Cardiac fibroblast (primary cell): ENCODE measurements at regions not wholly inside any gene's neighbourhood (a gene's known extent, or its start where the extent isn't known, plus 50 kb on each side); places are given as distances from the start of the nearest gene placed in this dataset.

Source experiments
- DNase-seq, 2 donors: peaks; one replicate each; pipeline versions ENCODE4 v3.0.0 to v3.0.0-alpha.2; 2010; ENCODE audit warnings: low read depth in 2 of 2
- H3K4me3 ChIP-seq, 2 donors: replicated peaks in 1 of 2; 1 replicate in 1 of 2; 2 replicates in 1 of 2; pipeline ENCODE4 v1.5.1; 2011; ENCODE audit warnings: low read depth in 2 of 2, low read length in 2 of 2, mild to moderate bottlenecking in 2 of 2, moderate library complexity in 1 of 2
- CTCF ChIP-seq: IDR thresholded peaks from one replicate; pipeline ENCODE4 v1.5.1; 2011; ENCODE audit warnings: low read depth, mild to moderate bottlenecking, low read length, inconsistent platforms

DNA sequence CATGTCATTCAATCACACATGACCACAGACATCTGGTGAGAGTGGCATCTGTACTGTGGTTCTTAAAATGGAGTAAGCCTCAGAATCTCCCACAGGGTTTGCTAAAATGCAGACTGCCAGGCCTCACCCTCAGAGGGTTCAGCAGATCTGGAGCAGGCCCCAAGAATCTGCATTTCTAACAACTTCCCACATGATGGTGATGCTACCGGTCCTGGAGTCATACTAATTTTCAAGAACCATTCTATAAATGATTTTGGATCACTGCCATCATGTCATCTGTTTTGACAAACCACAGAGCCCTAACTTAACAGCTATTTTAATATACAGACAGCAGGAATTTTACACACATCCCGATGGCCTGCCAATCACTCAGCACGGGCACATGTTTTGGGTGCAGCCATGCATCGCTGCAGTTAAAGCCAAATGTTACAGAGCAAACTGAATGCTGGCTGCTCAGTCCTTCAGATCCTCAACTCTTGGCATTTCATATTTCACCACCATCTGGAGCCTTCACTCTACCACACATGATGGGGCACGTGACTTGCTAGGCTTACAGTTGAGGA, 792.1 kb upstream of the AMELY start:
- DNase-seq = no peak
- H3K4me3 ChIP-seq = no peak overlapping the region
- TF ChIP-seq CTCF = no peak

DNA sequence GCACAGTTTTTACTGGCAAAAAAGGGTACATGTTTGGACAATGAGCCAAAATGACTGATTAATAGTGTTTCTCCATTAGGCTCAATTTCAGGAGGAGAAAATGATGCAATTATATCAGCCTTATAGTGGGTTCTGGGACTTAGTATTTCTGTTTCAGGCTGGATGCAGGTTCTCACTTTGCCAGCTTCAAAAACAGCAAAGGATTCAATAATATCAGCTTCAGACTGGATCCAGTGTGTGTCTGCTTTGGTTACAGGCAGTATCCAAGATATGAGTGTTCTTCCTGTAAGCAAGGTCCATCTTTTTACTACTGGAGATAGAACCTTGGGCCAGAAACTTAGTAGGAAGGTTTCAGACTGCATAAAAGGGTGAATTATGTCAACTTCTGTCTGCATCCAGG, 790.9 kb upstream of the AMELY start:
- DNase-seq = peak in 1 of 2 donors; percentile 79
- peak overlapping the region in 1 of 2 donors; percentile 8 for H3K4me3 ChIP-seq
- no peak for TF ChIP-seq CTCF

- DNase-seq = peak in 1 of 2 donors; percentile 83
- TF ChIP-seq CTCF = no peak
These were observed 790.1 kb upstream of the AMELY start for GRCh38 chrY:7701676-7702075.

GRCh38 chrY:7697506-7697905, 786.0 kb upstream of the AMELY start:
- no peak overlapping the region for H3K4me3 ChIP-seq
- TF ChIP-seq CTCF = no peak
- DNase-seq = no peak

More at GRCh38 chrY:7701676-7702075, 790.1 kb upstream of the AMELY start:
- H3K4me3 ChIP-seq = no peak overlapping the region

- no peak for DNase-seq
- H3K4me3 ChIP-seq = no peak overlapping the region
- TF ChIP-seq CTCF = no peak
These were observed 781.1 kb upstream of the AMELY start for GRCh38 chrY:7692701-7693100.

GRCh38 chrY:7687086-7687485, 775.5 kb upstream of the AMELY start:
- no peak for TF ChIP-seq CTCF
- no peak overlapping the region for H3K4me3 ChIP-seq
- no peak for DNase-seq

DNA sequence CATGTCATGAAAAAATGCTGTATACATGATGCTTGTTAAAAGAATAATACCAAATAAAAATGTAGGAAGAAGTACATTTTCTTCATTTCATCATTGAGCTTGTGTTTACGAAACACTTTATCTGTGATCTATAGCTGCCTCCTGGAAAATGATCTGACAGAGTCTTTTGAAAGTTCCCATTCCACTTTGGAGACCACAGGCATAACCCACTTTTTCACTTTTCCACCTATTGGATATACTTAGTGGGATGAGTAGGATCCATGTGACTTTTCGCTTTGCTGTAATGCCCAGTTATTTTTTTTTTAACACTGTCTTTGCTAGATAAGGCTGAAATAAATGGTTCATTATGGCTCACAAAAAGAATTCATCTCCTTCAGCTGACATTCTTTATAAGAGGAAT, 773.0 kb upstream of the AMELY start:
- H3K4me3 ChIP-seq = no peak overlapping the region
- no peak for TF ChIP-seq CTCF
- peak in 1 of 2 donors; percentile 25 for DNase-seq
